Astrocyte (in vitro differentiated cells and primary cell): ENCODE measurements at regions not wholly inside any gene's neighbourhood (a gene's known extent, or its start where the extent isn't known, plus 50 kb on each side); places are given as distances from the start of the nearest gene placed in this dataset.
"Not testable (repeated sequence)": the region's sequence is repeated elsewhere in the genome, so short reads cannot be mapped to it uniquely, and the experiment has no call there.

Source experiments
- DNase-seq: peaks from one replicate; pipeline ENCODE4 v3.0.0-alpha.2; 2010; ENCODE audit warnings: low read depth
- FAIRE-seq: peaks from 2 replicates; lab custom pipeline; 2011; peaks lifted over from hg19 to GRCh38; lab: Jason Lieb, UNC
- H2AFZ ChIP-seq: 2 replicates; pipeline ENCODE4 v1.6.0; 2012; ENCODE audit warnings: low read depth, low read length, inconsistent platforms
- H3K27ac ChIP-seq: 2 replicates; pipeline ENCODE4 v1.5.1; 2011; ENCODE audit warnings: low read depth, low read length, inconsistent platforms
- H3K27me3 ChIP-seq: 2 replicates; pipeline ENCODE4 v1.6.0; 2011; ENCODE audit warnings: low read length, inconsistent platforms; ENCODE audit not compliant: insufficient read depth
- H3K36me3 ChIP-seq: 2 replicates; pipeline ENCODE4 v1.5.1; 2011; ENCODE audit warnings: low read length, inconsistent platforms; ENCODE audit not compliant: insufficient read depth
- H3K4me1 ChIP-seq: 2 replicates; pipeline ENCODE4 v1.5.1; 2011; ENCODE audit warnings: low read length, inconsistent platforms; ENCODE audit not compliant: insufficient read depth
- H3K4me2 ChIP-seq: 2 replicates; pipeline ENCODE4 v1.6.0; 2012; ENCODE audit warnings: low read length, inconsistent platforms
- H3K4me3 ChIP-seq: 2 replicates; pipeline ENCODE4 v1.5.1; 2011; ENCODE audit warnings: low read depth, mild to moderate bottlenecking, low read length, inconsistent platforms; ENCODE audit not compliant: insufficient read depth
- H3K79me2 ChIP-seq: 2 replicates; pipeline ENCODE4 v1.6.0; 2012; ENCODE audit warnings: mild to moderate bottlenecking, low read length, inconsistent platforms; ENCODE audit not compliant: insufficient read depth
- H3K9ac ChIP-seq: 2 replicates; pipeline ENCODE4 v1.6.0; 2012; ENCODE audit warnings: mild to moderate bottlenecking, low read length, inconsistent platforms
- H3K9me3 ChIP-seq: 2 replicates; pipeline ENCODE4 v1.5.1; 2012; ENCODE audit warnings: low read depth, mild to moderate bottlenecking, low read length, inconsistent platforms; ENCODE audit not compliant: insufficient read depth
- H4K20me1 ChIP-seq: 2 replicates; pipeline ENCODE4 v1.6.0; 2012; ENCODE audit warnings: low read length, inconsistent platforms; ENCODE audit not compliant: insufficient read depth
- H3K27ac Mint-ChIP-seq: one replicate; pipeline ENCODE4 v1.8.0; 2021; ENCODE audit warnings: mild to moderate bottlenecking, mixed read lengths; ENCODE audit not compliant: unreplicated experiment
- H3K27me3 Mint-ChIP-seq: one replicate; pipeline ENCODE4 v1.8.0; 2021; ENCODE audit warnings: low read depth, mixed read lengths; ENCODE audit not compliant: unreplicated experiment
- H3K36me3 Mint-ChIP-seq: one replicate; pipeline ENCODE4 v1.8.0; 2021; ENCODE audit warnings: low read depth, mixed read lengths; ENCODE audit not compliant: unreplicated experiment
- H3K4me1 Mint-ChIP-seq: one replicate; pipeline ENCODE4 v1.8.0; 2021; ENCODE audit warnings: low read depth, mixed read lengths; ENCODE audit not compliant: unreplicated experiment
- H3K4me3 Mint-ChIP-seq: one replicate; pipeline ENCODE4 v1.8.0; 2021; ENCODE audit warnings: mild to moderate bottlenecking, moderate library complexity, mixed read lengths; ENCODE audit not compliant: unreplicated experiment
- H3K9me3 Mint-ChIP-seq: one replicate; pipeline ENCODE4 v1.8.0; 2021; ENCODE audit warnings: mild to moderate bottlenecking, mixed read lengths; ENCODE audit not compliant: unreplicated experiment
- CTCF ChIP-seq: IDR thresholded peaks from 2 replicates; pipeline ENCODE4 v1.5.1; 2011; ENCODE audit warnings: low read depth, mild to moderate bottlenecking, inconsistent platforms, low read length, moderate library complexity; ENCODE audit not compliant: insufficient read depth
- EZH2 ChIP-seq: IDR thresholded peaks from 2 replicates; pipeline ENCODE4 v1.6.1; 2012; ENCODE audit warnings: mild to moderate bottlenecking, low read length, inconsistent platforms; ENCODE audit not compliant: insufficient read depth

GRCh38 chr9:32200241-32200640, 184.2 kb upstream of the ACO1 start:
- Mint-ChIP-seq H3K4me3 (no peak overlapping the region), H3K27me3 (no peaks in the 10 kb centered on the region), H3K27ac (no peak overlapping the region), H3K4me1 (no peaks in the 10 kb centered on the region), H3K9me3 (no peaks in the 10 kb centered on the region), H3K36me3 (no peaks in the 10 kb centered on the region)
- Histone ChIP-seq H4K20me1 (no peaks in the 10 kb centered on the region), H3K4me1 (no peaks in the 10 kb centered on the region), H3K27ac (no peak overlapping the region), H3K36me3 (no peaks in the 10 kb centered on the region), H3K9ac (no peak overlapping the region), H3K27me3 (no peaks in the 10 kb centered on the region), H3K9me3 (no peaks in the 10 kb centered on the region), H3K79me2 (no peaks in the 10 kb centered on the region), H3K4me2 (no peak overlapping the region), H3K4me3 (no peak overlapping the region), H2AFZ (no peak overlapping the region)
- FAIRE-seq (no peak), DNase-seq (no peak)
- no peak for TF ChIP-seq CTCF
- no peak for TF ChIP-seq EZH2

GRCh38 chr9:32200896-32201295, 183.5 kb upstream of the ACO1 start:
- H3K9me3 Mint-ChIP-seq, result no peaks in the 10 kb centered on the region
- H3K36me3 ChIP-seq, result no peaks in the 10 kb centered on the region
- TF ChIP-seq CTCF (no peak), EZH2 (no peak)
- no peaks in the 10 kb centered on the region for H3K4me1 Mint-ChIP-seq
- H3K36me3 Mint-ChIP-seq, result no peaks in the 10 kb centered on the region
- H3K4me1 ChIP-seq, result no peaks in the 10 kb centered on the region
- no peak for DNase-seq
- no peak overlapping the region for H3K4me3 ChIP-seq
- no peak overlapping the region for H3K9ac ChIP-seq
- H2AFZ ChIP-seq, result no peak overlapping the region
- no peak overlapping the region for H3K4me3 Mint-ChIP-seq
- H4K20me1 ChIP-seq, result no peaks in the 10 kb centered on the region
- no peak overlapping the region for H3K27ac ChIP-seq
- no peak for FAIRE-seq
- H3K27me3 Mint-ChIP-seq, result no peaks in the 10 kb centered on the region
- H3K9me3 ChIP-seq, result no peaks in the 10 kb centered on the region
- no peaks in the 10 kb centered on the region for H3K79me2 ChIP-seq
- H3K4me2 ChIP-seq, result no peak overlapping the region
- H3K27ac Mint-ChIP-seq, result no peak overlapping the region
- no peaks in the 10 kb centered on the region for H3K27me3 ChIP-seq

GRCh38 chr9:32209164-32209563, 175.3 kb upstream of the ACO1 start:
- H3K9ac ChIP-seq, H3K9me3 Mint-ChIP-seq, FAIRE-seq, H3K4me3 Mint-ChIP-seq, H4K20me1 ChIP-seq, H3K36me3 ChIP-seq, H3K4me1 Mint-ChIP-seq, H3K27me3 ChIP-seq, H3K79me2 ChIP-seq, H3K9me3 ChIP-seq, H3K4me3 ChIP-seq, H2AFZ ChIP-seq, H3K27ac ChIP-seq, DNase-seq, H3K4me2 ChIP-seq, H3K4me1 ChIP-seq, H3K36me3 Mint-ChIP-seq, H3K27me3 Mint-ChIP-seq, H3K27ac Mint-ChIP-seq: not testable (repeated sequence)
